GM18858 (cell line): ENCODE measurements at regions not wholly inside any gene's neighbourhood (a gene's known extent, or its start where the extent isn't known, plus 50 kb on each side); places are given as distances from the start of the nearest gene placed in this dataset.
"Not testable (repeated sequence)": the region's sequence is repeated elsewhere in the genome, so short reads cannot be mapped to it uniquely, and the experiment has no call there.

Source experiments
- ATAC-seq: cut with Tn5 transposase; IDR thresholded peaks from one replicate; pipeline ENCODE4 v1.9.1; 2021; ENCODE audit not compliant: unreplicated experiment

GRCh38 chr2:194723446-194723845 is 933.6 kb upstream of the SLC39A10 start:
- no peak for ATAC-seq

DNA sequence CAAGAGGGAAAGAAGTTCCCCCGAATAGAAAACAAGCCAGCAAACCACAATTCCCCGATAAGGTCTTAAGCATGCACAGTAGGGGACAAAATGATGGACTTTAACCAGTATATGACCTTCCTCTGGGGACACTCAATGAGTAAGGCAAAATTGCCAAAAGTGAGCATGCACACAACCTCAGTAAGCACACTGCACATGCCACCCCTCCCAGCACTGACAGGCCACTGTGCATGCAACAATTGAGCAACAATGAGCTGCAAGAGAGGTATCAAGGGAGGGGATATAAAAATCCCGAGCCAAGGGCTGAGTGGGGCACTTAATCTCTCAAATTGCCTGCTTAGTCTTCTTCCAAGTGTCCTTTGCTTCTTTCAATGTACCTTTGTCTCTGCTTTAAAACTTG is 935.8 kb upstream of the SLC39A10 start:
- ATAC-seq = no peak

DNA sequence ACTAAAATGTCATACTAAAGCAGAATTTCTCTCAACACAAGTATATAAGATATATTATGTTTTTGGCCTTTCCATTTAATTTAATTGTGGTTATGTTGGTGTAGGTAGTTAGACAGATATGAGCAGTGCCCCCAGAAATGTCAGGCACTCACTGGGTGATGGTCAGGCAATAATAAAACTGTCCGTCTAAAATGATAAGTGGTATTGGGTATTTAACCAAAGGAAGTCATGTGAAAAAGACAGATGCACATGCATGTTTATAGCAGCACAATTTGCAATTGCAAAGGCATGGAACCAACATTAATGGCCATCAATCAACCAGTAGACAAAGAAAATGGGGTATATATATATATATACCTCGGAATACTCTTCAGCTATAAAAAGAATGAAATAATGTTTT is 936.6 kb upstream of the SLC39A10 start:
- ATAC-seq = no peak

GRCh38 chr2:194718881-194719280 is 938.1 kb upstream of the SLC39A10 start:
- no peak for ATAC-seq

DNA sequence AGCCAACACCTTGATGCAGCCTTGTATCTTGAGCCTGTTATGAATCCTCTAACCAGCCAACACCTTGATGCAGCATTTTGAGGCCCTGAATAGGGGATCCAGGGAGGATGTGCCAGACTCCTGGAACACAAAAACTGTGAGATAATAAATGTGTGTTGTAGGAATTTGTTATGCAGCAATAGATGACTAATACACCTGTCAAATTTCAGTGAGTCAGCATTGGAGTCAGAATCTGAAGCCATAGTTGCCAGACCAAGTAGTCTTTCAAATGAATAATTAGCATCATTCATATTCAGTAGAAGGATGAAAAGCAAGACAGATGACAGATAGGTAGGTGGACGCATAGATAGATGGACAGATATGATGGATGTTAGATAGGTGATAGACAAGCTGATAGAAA is 942.5 kb upstream of the SLC39A10 start:
- no peak for ATAC-seq

- no peak for ATAC-seq
These were observed 947.2 kb upstream of the SLC39A10 start for GRCh38 chr2:194709840-194710239.

DNA sequence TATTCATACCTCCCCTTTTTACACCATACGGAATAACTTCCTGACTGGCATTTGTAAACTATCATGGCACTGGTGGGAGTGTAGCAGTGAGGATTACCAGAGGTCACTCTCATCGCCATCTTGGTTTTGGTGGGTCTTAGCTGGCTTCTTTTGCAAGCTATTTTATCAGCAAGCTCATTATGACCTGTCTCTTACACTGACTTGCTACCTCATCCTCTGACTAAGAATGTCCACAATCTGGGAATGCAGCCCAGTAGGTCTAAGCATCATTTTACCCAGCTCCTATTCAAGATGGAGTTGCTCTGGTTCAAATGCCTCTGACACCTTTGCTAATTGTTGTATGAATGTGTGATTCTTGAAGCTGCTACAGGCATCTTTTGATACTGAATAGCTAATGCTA is 950.8 kb upstream of the SLC39A10 start:
- no peak for ATAC-seq

GRCh38 chr2:194705398-194705797 is 951.6 kb upstream of the SLC39A10 start:
- peak; percentile 32 for ATAC-seq

- ATAC-seq = no peak
These were observed 956.3 kb upstream of the SLC39A10 start for GRCh38 chr2:194700726-194701125.

- ATAC-seq = no peak
These were observed 956.9 kb upstream of the SLC39A10 start for GRCh38 chr2:194700116-194700515.

GRCh38 chr2:194698012-194698411 is 959.0 kb upstream of the SLC39A10 start:
- ATAC-seq = no peak

DNA sequence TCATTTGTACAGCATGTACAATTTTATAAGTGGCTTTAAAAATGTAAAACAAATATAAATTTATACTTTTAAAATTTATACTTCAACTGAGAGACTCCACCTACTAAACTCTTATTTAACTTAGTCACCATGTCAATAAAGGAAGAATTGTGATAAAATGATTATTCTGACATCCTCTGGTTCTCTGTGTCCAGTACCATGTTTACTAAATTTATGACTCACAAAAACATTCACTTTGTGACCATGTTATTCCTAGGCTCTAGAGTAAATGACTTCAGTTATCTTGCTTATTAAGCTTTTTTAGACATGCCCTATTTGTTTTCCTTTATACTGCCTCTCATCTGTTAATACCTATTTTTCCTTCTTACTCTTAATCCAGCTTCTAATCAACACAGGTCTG is 959.6 kb upstream of the SLC39A10 start:
- no peak for ATAC-seq

DNA sequence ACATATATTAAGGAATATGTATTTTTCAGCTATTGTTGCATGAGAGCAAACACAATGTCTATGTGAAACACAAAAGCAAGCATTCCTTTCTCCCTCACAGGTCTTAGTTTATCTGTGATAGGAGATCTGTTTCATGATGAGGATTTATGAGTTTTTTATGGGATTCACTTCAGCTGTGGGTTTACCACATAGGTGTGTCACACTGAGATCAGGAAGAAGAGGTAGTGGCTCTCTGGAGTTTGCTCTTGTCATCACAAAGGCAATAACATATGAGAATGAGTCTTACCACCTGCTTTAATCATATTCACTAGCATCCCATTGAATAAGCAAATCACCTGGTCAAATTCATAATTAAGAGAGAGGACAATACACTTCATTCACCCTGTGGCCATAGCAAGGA is 960.3 kb upstream of the SLC39A10 start:
- no peak for ATAC-seq

DNA sequence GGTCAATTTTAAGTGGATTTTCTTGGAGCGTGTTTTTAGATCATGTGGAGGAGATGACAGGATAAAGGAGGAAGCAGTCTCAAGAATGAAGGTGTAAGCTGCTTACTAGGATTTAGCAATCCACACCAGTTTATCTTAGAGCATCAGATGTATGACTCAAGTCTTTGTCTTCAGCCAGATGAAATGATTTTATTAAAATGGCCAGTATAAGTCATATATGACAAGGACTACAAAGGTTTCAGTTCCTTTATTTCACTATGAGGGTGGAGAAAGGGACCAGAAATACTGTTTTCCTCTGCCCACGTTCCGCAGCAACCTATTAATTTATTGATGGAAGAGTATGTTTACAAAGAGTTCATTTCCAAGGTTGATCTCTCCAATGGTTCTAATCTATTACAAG is 970.5 kb upstream of the SLC39A10 start:
- no peak for ATAC-seq

- peak; percentile 44 for ATAC-seq
These were observed 983.0 kb upstream of the SLC39A10 start for GRCh38 chr2:194674043-194674442.

GRCh38 chr2:194672994-194673393 is 984.0 kb upstream of the SLC39A10 start:
- ATAC-seq = no peak

DNA sequence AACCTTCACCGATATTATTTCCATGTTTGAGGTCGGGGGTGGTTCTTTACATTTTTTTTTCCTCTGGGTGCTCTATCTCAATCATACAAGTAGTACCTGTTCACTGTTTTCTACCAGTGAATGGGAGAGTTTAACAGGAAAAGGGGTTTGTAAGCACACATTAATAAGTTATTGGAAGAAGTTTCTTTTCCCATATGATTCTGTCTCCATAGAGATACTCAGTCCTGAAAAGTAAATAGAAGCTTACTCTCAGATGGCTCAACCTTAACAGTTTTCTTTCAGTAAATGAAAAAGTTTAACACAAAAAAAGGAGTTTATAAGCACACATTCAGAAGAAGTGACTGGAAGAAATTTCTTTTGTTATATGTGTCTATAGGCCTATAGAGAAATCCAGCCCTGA is 995.6 kb upstream of the SLC39A10 start:
- ATAC-seq = no peak

DNA sequence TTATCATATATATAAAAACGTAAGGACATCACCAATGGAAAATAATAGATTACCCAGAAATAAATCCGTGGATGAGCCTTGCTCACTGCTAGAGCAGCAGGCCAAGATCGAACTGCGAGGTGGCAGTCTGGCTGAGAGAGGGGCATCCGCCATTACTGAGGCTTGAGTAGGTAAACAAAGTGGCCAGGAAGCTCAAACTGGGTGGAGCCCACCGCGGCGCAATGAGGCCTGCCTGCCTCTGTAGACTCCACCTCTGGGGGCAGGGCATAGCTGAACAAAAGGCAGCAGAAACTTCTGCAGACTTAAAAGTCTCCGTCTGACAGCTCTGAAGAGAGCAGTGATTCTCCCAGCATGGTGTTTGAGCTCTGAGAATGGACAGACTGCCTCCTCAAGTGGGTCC is 1018.0 kb upstream of the SLC39A10 start:
- ATAC-seq = not testable (repeated sequence)

GRCh38 chr2:194621945-194622344 is 1035.1 kb upstream of the SLC39A10 start:
- no peak for ATAC-seq

DNA sequence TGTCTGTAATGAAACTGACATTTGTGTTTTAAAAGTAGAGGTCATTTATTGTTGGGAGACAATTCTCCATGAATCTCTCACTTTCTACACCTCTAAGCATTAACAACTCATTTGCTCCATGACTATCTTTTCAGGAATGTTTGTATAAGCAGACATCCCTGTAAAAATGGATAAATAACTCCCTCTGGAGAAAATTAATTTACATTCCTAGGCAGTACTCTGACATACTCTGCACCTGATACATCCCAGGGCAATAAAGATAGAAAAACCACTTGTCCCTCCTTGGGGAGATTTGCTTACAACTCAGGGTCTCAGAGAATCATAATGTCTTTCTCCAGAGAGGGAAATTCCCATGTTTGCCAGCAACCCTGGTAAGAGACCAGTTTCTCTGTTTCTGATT is 1037.7 kb upstream of the SLC39A10 start:
- ATAC-seq = no peak

DNA sequence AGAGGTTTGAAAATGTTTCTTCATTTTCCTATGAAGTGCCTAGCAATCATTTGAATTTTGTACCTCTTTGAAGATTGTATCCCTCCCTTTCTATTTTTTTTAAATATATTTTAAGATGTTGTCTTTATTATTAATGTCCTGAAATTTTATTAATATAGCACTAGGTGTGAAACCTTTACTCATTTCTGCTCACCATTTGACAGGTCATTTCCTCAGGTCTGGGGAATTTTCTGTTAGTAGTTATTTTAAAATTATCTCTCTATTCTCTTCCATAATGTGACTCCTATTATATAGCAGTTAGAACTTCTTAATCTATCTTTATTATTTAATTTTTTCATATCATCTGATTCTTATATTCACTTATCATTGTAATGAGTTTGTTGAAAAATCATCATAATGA is 1038.6 kb upstream of the SLC39A10 start:
- ATAC-seq = no peak

- peak; percentile 84 for ATAC-seq
These were observed 1040.7 kb upstream of the SLC39A10 start for GRCh38 chr2:194616334-194616733.

DNA sequence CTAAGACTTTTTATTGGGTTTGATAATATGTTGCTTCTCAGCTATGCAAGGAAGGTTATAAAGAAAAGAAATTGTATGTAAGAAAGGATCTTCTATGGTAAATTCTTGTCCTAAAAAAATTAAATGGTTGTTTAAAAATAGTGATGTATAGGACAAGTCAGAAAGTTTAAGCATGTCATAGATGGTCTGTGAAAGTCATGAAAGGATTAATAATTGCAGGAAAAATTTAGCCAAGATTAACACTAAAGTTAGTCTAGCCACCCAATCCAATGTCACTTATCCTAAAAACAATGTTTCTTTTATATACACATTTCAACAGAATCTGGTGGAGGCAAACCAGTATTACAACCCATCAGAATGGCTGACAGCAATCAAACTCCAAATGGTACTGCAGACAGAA is 1046.7 kb upstream of the SLC39A10 start:
- no peak for ATAC-seq

GRCh38 chr2:194603429-194603828 is 1053.6 kb upstream of the SLC39A10 start:
- ATAC-seq = no peak
